ENCODE measurements at regions not wholly inside any gene's neighbourhood (a gene's known extent, or its start where the extent isn't known, plus 50 kb on each side); places are given as distances from the start of the nearest gene placed in this dataset.
A peak's percentile ranks its signal among the peaks of the same experiment; 100 is the strongest.

- no peak overlapping the region for H2AFZ ChIP-seq (ENCODE audit: low read depth, low read length)
- H3K27me3 ChIP-seq (ENCODE audit: insufficient read depth, low read depth, low read length): no peaks in the 10 kb centered on the region
- H3K27ac ChIP-seq (ENCODE audit: low read length): no peak overlapping the region
- H4K20me1 ChIP-seq (ENCODE audit: insufficient read depth): no peaks in the 10 kb centered on the region
- TF ChIP-seq RAD21 (conservative IDR thresholded peaks at IDR 0.05) (no peak), SMC3 (conservative IDR thresholded peaks at IDR 0.05; ENCODE audit: poor library complexity) (no peak), POLR2AphosphoS5 (IDR thresholded peaks at IDR 0.05) (no peak), MXI1 (conservative IDR thresholded peaks at IDR 0.05; ENCODE audit: poor library complexity, severe bottlenecking) (no peak), EP300 (conservative IDR thresholded peaks at IDR 0.05; ENCODE audit: poor library complexity, severe bottlenecking) (no peak), EZH2 (IDR thresholded peaks at IDR 0.05; ENCODE audit: borderline replicate concordance, insufficient read depth, low read length, poor library complexity, severe bottlenecking) (no peak), REST (IDR thresholded peaks at IDR 0.05; ENCODE audit: borderline replicate concordance) (no peak), CTCF (IDR thresholded peaks at IDR 0.05; ENCODE audit: poor library complexity, severe bottlenecking) (no peak), TAF1 (IDR thresholded peaks at IDR 0.05; ENCODE audit: low read depth) (no peak)
- no peak overlapping the region for H3K4me3 ChIP-seq (ENCODE audit: low read length)
- H3K36me3 ChIP-seq (ENCODE audit: insufficient read depth, low read length): no peaks in the 10 kb centered on the region
- no peaks in the 10 kb centered on the region for H3K79me2 ChIP-seq (replicated peaks; ENCODE audit: insufficient read depth, low read length)
- H3K4me2 ChIP-seq (ENCODE audit: low read length): no peak overlapping the region
- H3K9ac ChIP-seq (ENCODE audit: low read length): no peak overlapping the region
- no peaks in the 10 kb centered on the region for H3K9me3 ChIP-seq (ENCODE audit: low read length)
- no peaks in the 10 kb centered on the region for H3K9me2 ChIP-seq (ENCODE audit: insufficient read depth, low read length)
- no peaks in the 10 kb centered on the region for H3F3A ChIP-seq (ENCODE audit: insufficient read depth, low read length, poor library complexity, severe bottlenecking)
Measured at GRCh38 chr5:6069496-6070185, 308.7 kb downstream of the MED10 start.

- Histone ChIP-seq H2AFZ (ENCODE audit: low read depth, low read length) (peak overlapping the region; percentile 5), H3K9ac (ENCODE audit: low read length) (no peak overlapping the region), H3K36me3 (ENCODE audit: insufficient read depth, low read length) (no peaks in the 10 kb centered on the region), H3K27ac (ENCODE audit: low read length) (peak overlapping the region; percentile 3), H3K4me3 (ENCODE audit: low read length) (no peak overlapping the region), H3K9me2 (ENCODE audit: insufficient read depth, low read length) (no peaks in the 10 kb centered on the region), H3K27me3 (ENCODE audit: insufficient read depth, low read depth, low read length) (no peaks in the 10 kb centered on the region), H3F3A (ENCODE audit: insufficient read depth, low read length, poor library complexity, severe bottlenecking) (no peaks in the 10 kb centered on the region), H4K20me1 (ENCODE audit: insufficient read depth) (no peaks in the 10 kb centered on the region), H3K4me2 (ENCODE audit: low read length) (no peak overlapping the region), H3K9me3 (ENCODE audit: low read length) (no peaks in the 10 kb centered on the region), H3K79me2 (replicated peaks; ENCODE audit: insufficient read depth, low read length) (no peaks in the 10 kb centered on the region)
- no peak for TF ChIP-seq SMC3 (conservative IDR thresholded peaks at IDR 0.05; ENCODE audit: poor library complexity)
- no peak for TF ChIP-seq REST (IDR thresholded peaks at IDR 0.05; ENCODE audit: borderline replicate concordance)
- no peak for TF ChIP-seq POLR2AphosphoS5 (IDR thresholded peaks at IDR 0.05)
Measured at GRCh38 chr5:6066016-6066415, 312.3 kb downstream of the MED10 start.

Measured in neural cell (in vitro differentiated cells).